Peyer's patch (tissue), 4 donors: ENCODE measurements at regions not wholly inside any gene's neighbourhood (a gene's known extent, or its start where the extent isn't known, plus 50 kb on each side); places are given as distances from the start of the nearest gene placed in this dataset.

Experiments used
- POLR2A ChIP-seq, 2 donors: fragments of 450-650 bp; IDR thresholded peaks; one replicate each; pipeline ENCODE4 v1.5.1; 2017; ENCODE audit warnings: antibody characterized with exemption in 2 of 2, mild to moderate bottlenecking in 2 of 2, moderate library complexity in 2 of 2
- TF ChIP-seq, protein P1 (sequence below), 6 experiments: fragments of 450-650 bp in 4 of 6; fragments of 200-600 bp in 2 of 6; sonication (generic) in 1 of 6; IDR thresholded peaks; one replicate each; pipeline ENCODE4 v1.5.1; 2017 to 2019; ENCODE audit warnings: antibody characterized with exemption in 6 of 6, mild to moderate bottlenecking in 3 of 6, moderate library complexity in 1 of 6

DNA sequence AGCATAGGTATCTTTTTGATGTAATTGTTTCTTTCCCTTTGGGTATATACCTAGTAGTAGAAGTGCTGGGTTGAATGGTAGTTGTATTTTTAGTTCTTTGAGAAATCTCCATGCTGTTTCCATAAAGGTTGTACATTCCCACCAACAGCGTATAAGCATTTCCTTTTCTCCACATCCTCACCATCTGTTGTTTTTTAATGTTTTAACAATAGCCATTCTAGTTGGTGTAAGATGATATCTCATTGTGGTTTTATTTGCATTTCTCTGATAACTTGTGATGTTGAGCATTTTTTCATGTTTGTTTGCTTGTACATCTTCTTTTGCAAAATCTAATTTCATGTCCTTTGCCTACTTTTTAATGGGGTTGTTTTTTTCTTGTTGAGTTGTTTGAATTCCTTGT is 80.0 kb upstream of the TMC3 start:
- TF ChIP-seq, protein P1, sequence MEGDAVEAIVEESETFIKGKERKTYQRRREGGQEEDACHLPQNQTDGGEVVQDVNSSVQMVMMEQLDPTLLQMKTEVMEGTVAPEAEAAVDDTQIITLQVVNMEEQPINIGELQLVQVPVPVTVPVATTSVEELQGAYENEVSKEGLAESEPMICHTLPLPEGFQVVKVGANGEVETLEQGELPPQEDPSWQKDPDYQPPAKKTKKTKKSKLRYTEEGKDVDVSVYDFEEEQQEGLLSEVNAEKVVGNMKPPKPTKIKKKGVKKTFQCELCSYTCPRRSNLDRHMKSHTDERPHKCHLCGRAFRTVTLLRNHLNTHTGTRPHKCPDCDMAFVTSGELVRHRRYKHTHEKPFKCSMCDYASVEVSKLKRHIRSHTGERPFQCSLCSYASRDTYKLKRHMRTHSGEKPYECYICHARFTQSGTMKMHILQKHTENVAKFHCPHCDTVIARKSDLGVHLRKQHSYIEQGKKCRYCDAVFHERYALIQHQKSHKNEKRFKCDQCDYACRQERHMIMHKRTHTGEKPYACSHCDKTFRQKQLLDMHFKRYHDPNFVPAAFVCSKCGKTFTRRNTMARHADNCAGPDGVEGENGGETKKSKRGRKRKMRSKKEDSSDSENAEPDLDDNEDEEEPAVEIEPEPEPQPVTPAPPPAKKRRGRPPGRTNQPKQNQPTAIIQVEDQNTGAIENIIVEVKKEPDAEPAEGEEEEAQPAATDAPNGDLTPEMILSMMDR (IDR thresholded peaks at IDR 0.05): no peak
- no peak for TF ChIP-seq POLR2A (IDR thresholded peaks at IDR 0.05)
